ENCODE measurements at regions not wholly inside any gene's neighbourhood (a gene's known extent, or its start where the extent isn't known, plus 50 kb on each side); places are given as distances from the start of the nearest gene placed in this dataset.

DNA sequence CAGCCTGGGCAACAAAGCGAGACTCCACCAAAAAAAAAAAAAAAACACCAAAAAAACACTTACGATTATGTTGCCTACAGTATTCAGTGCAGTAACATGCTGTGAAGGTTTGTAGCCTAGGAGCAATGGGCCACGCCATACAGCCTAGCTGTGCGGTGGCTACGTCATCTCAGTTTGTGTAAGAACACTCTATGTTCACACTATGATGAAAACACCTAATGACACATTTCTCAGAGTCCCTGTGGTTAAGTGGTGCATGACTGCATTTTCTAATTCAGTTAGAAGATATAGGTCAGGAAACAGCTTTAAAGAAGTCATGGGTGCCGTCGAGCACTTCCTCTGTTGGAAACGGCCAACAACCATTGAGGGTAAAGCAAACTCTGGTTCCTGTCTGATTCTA lies 75.7 kb upstream of the ANO1 start:
- H3K4me1 ChIP-seq (ENCODE audit: insufficient read depth, low read length): peaks cover 11% of the 10 kb centered on the region
- no peaks in the 10 kb centered on the region for H3K36me3 ChIP-seq (ENCODE audit: insufficient read depth, low read length)
- no peaks in the 10 kb centered on the region for H3K9me3 Mint-ChIP-seq (ENCODE audit: unreplicated experiment)
- no peaks in the 10 kb centered on the region for H3K4me1 Mint-ChIP-seq (ENCODE audit: low read depth, unreplicated experiment)
- FAIRE-seq: no peak
- DNase-seq (ENCODE audit: low read depth): no peak
- no peak overlapping the region for H3K4me2 ChIP-seq (ENCODE audit: low read length)
- H4K20me1 ChIP-seq (ENCODE audit: insufficient read depth, low read length): no peaks in the 10 kb centered on the region
- H3K27me3 ChIP-seq (ENCODE audit: insufficient read depth, low read length): no peaks in the 10 kb centered on the region
- H3K27ac ChIP-seq (ENCODE audit: low read depth, low read length): no peak overlapping the region
- no peaks in the 10 kb centered on the region for H3K9me3 ChIP-seq (ENCODE audit: insufficient read depth, low read depth, low read length)
- no peak overlapping the region for H3K4me3 Mint-ChIP-seq (ENCODE audit: unreplicated experiment)
- H3K9ac ChIP-seq (ENCODE audit: low read length): no peak overlapping the region
- no peak overlapping the region for H2AFZ ChIP-seq (ENCODE audit: low read depth, low read length)
- no peak overlapping the region for H3K27ac Mint-ChIP-seq (ENCODE audit: unreplicated experiment)
- H3K27me3 Mint-ChIP-seq (ENCODE audit: low read depth, unreplicated experiment): peaks cover 53% of the 10 kb centered on the region
- no peak for TF ChIP-seq EZH2 (IDR thresholded peaks at IDR 0.05; ENCODE audit: insufficient read depth, low read length)
- TF ChIP-seq, protein P1, sequence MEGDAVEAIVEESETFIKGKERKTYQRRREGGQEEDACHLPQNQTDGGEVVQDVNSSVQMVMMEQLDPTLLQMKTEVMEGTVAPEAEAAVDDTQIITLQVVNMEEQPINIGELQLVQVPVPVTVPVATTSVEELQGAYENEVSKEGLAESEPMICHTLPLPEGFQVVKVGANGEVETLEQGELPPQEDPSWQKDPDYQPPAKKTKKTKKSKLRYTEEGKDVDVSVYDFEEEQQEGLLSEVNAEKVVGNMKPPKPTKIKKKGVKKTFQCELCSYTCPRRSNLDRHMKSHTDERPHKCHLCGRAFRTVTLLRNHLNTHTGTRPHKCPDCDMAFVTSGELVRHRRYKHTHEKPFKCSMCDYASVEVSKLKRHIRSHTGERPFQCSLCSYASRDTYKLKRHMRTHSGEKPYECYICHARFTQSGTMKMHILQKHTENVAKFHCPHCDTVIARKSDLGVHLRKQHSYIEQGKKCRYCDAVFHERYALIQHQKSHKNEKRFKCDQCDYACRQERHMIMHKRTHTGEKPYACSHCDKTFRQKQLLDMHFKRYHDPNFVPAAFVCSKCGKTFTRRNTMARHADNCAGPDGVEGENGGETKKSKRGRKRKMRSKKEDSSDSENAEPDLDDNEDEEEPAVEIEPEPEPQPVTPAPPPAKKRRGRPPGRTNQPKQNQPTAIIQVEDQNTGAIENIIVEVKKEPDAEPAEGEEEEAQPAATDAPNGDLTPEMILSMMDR (IDR thresholded peaks at IDR 0.05; ENCODE audit: insufficient read depth, low read depth, low read length): no peak
- H3K4me3 ChIP-seq (ENCODE audit: insufficient read depth, low read depth, low read length): no peak overlapping the region
- no peaks in the 10 kb centered on the region for H3K36me3 Mint-ChIP-seq (ENCODE audit: low read depth, unreplicated experiment)
- H3K79me2 ChIP-seq (ENCODE audit: insufficient read depth, low read length): no peaks in the 10 kb centered on the region

DNA sequence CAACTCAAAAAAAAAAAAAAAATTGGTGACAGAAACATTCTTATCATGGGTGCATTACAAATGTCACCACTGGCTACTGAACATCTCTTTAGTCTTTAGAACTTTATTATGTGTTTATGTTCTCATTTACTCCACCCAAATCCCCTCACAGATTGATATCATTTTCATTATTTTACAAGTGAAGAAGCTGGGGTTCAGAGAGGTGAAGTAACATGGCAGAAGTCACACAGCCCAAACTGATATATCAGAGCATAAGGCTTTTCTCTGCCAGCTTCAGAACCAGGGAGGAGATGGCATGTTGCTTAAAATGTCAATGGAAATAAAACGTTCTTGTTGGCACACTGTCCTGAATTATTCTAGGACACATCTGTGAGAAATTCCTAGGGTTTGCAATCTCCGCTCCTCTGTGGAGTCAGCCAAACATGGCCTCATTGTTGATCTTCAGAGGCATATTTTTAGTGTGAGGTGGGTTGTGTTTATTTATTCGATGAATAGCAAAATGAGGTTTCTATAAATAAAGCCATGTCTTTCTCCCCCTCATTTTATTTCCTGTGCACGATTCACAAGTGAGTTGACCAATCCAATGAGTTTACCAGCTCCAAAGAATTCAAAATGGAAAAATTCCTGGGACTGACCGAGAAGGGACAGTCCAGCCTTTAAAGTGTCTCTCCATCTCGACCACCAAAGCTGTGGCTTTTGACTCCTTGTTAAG lies 72.9 kb upstream of the ANO1 start:
- Histone ChIP-seq H3K9me3 (ENCODE audit: insufficient read depth, low read depth, low read length) (no peaks in the 10 kb centered on the region), H3K27ac (ENCODE audit: low read depth, low read length) (peak overlapping the region; percentile 39), H3K4me3 (ENCODE audit: insufficient read depth, low read depth, low read length) (no peak overlapping the region), H3K79me2 (ENCODE audit: insufficient read depth, low read length) (no peaks in the 10 kb centered on the region), H4K20me1 (ENCODE audit: insufficient read depth, low read length) (no peaks in the 10 kb centered on the region), H3K4me1 (ENCODE audit: insufficient read depth, low read length) (peaks cover 11% of the 10 kb centered on the region), H2AFZ (ENCODE audit: low read depth, low read length) (peak overlapping the region; percentile 19), H3K36me3 (ENCODE audit: insufficient read depth, low read length) (no peaks in the 10 kb centered on the region), H3K4me2 (ENCODE audit: low read length) (peak overlapping the region; percentile 57), H3K27me3 (ENCODE audit: insufficient read depth, low read length) (no peaks in the 10 kb centered on the region), H3K9ac (ENCODE audit: low read length) (peak overlapping the region; percentile 39)
- FAIRE-seq: peak; percentile 59
- Mint-ChIP-seq H3K9me3 (ENCODE audit: unreplicated experiment) (peaks cover 2% of the 10 kb centered on the region), H3K27ac (ENCODE audit: unreplicated experiment) (no peak overlapping the region), H3K27me3 (ENCODE audit: low read depth, unreplicated experiment) (peaks cover 37% of the 10 kb centered on the region), H3K4me1 (ENCODE audit: low read depth, unreplicated experiment) (no peaks in the 10 kb centered on the region), H3K4me3 (ENCODE audit: unreplicated experiment) (no peak overlapping the region), H3K36me3 (ENCODE audit: low read depth, unreplicated experiment) (no peaks in the 10 kb centered on the region)
- TF ChIP-seq, protein P1 (IDR thresholded peaks at IDR 0.05; ENCODE audit: insufficient read depth, low read depth, low read length): no peak
- no peak for TF ChIP-seq EZH2 (IDR thresholded peaks at IDR 0.05; ENCODE audit: insufficient read depth, low read length)
- DNase-seq (ENCODE audit: low read depth): peak; percentile 83

DNA sequence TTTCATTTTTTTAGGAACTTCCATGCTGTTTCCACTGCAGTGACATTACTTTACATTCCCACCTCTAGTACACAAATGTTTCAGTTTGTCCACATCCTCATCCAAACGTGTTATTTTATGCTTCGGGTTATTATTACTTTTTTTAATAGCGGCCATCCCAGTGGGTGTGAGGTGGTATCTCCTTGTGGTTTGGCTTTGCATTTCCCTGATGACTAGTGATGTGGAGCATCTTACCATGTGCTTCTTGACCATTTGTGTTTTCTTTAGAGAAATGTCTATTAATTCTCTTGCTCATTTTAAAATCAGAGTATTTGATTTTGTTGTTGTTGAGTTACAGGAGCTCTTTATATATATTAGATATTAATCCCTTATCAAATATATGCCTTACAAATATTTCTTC lies 70.3 kb upstream of the ANO1 start:
- FAIRE-seq (no peak), DNase-seq (ENCODE audit: low read depth) (peak; percentile 58)
- H3K36me3 Mint-ChIP-seq (ENCODE audit: low read depth, unreplicated experiment): no peaks in the 10 kb centered on the region
- no peaks in the 10 kb centered on the region for H3K4me1 Mint-ChIP-seq (ENCODE audit: low read depth, unreplicated experiment)
- peaks cover 20% of the 10 kb centered on the region for H3K27me3 Mint-ChIP-seq (ENCODE audit: low read depth, unreplicated experiment)
- H3K27me3 ChIP-seq (ENCODE audit: insufficient read depth, low read length): no peaks in the 10 kb centered on the region
- H3K27ac ChIP-seq (ENCODE audit: low read depth, low read length): no peak overlapping the region
- H3K4me2 ChIP-seq (ENCODE audit: low read length): no peak overlapping the region
- H3K9ac ChIP-seq (ENCODE audit: low read length): no peak overlapping the region
- no peak overlapping the region for H3K27ac Mint-ChIP-seq (ENCODE audit: unreplicated experiment)
- TF ChIP-seq, protein P1 (IDR thresholded peaks at IDR 0.05; ENCODE audit: insufficient read depth, low read depth, low read length): no peak
- TF ChIP-seq EZH2 (IDR thresholded peaks at IDR 0.05; ENCODE audit: insufficient read depth, low read length): no peak
- no peaks in the 10 kb centered on the region for H4K20me1 ChIP-seq (ENCODE audit: insufficient read depth, low read length)
- peaks cover 11% of the 10 kb centered on the region for H3K4me1 ChIP-seq (ENCODE audit: insufficient read depth, low read length)
- H2AFZ ChIP-seq (ENCODE audit: low read depth, low read length): no peak overlapping the region
- H3K4me3 Mint-ChIP-seq (ENCODE audit: unreplicated experiment): no peak overlapping the region
- no peaks in the 10 kb centered on the region for H3K36me3 ChIP-seq (ENCODE audit: insufficient read depth, low read length)
- H3K9me3 Mint-ChIP-seq (ENCODE audit: unreplicated experiment): peaks cover 2% of the 10 kb centered on the region
- H3K79me2 ChIP-seq (ENCODE audit: insufficient read depth, low read length): no peaks in the 10 kb centered on the region
- no peak overlapping the region for H3K4me3 ChIP-seq (ENCODE audit: insufficient read depth, low read depth, low read length)
- no peaks in the 10 kb centered on the region for H3K9me3 ChIP-seq (ENCODE audit: insufficient read depth, low read depth, low read length)
